Esophagus muscularis mucosa (tissue), 4 donors: ENCODE measurements at regions not wholly inside any gene's neighbourhood (a gene's known extent, or its start where the extent isn't known, plus 50 kb on each side); places are given as distances from the start of the nearest gene placed in this dataset.
"Not testable (repeated sequence)": the region's sequence is repeated elsewhere in the genome, so short reads cannot be mapped to it uniquely, and the experiment has no call there.

Experiments
- DNase-seq: peaks from one replicate; pipeline ENCODE4 v3.0.0-alpha.2; 2017; ENCODE audit errors: extremely low spot score
- H3K27ac ChIP-seq, 4 donors: fragments of 200-600 bp; sonication (generic); replicated peaks in 1 of 4; 1 replicate in 3 of 4; 2 replicates in 1 of 4; pipeline ENCODE4 v1.5.1; 2016 to 2019; ENCODE audit warnings: mild to moderate bottlenecking in 1 of 4
- H3K27me3 ChIP-seq, 4 donors: fragments of 200-600 bp; sonication (generic); one replicate each; pipeline versions ENCODE4 v1.5.1 to v1.6.0; 2016 to 2019
- H3K36me3 ChIP-seq, 4 donors: fragments of 200-600 bp; sonication (generic); one replicate each; pipeline ENCODE4 v1.5.1; 2016 to 2019
- H3K4me1 ChIP-seq, 4 donors: fragments of 200-600 bp; sonication (generic); one replicate each; pipeline ENCODE4 v1.5.1; 2016 to 2019
- H3K4me3 ChIP-seq, 4 donors: fragments of 200-600 bp; sonication (generic); 1 replicate in 2 of 4; 2 replicates in 2 of 4; pipeline ENCODE4 v1.5.1; 2016 to 2019; ENCODE audit warnings: mild to moderate bottlenecking in 4 of 4, moderate library complexity in 1 of 4
- H3K9me3 ChIP-seq, 4 donors: fragments of 200-600 bp; sonication (generic); 1 replicate in 3 of 4; 2 replicates in 1 of 4; pipeline ENCODE4 v1.5.1; 2016 to 2019
- EP300 ChIP-seq: sonication (generic); formaldehyde crosslinking; IDR thresholded peaks from one replicate; pipeline ENCODE4 v1.6.1; 2017; ENCODE audit warnings: antibody characterized with exemption
- POLR2A ChIP-seq: fragments of 450-650 bp; IDR thresholded peaks from one replicate; pipeline ENCODE4 v1.6.1; 2017; ENCODE audit warnings: antibody characterized with exemption, moderate library complexity, mild to moderate bottlenecking, low read depth
- POLR2AphosphoS5 ChIP-seq, 2 donors: sonication (generic); formaldehyde crosslinking; IDR thresholded peaks; one replicate each; pipeline ENCODE4 v1.6.1; 2017; ENCODE audit warnings: antibody characterized with exemption in 2 of 2
- WGBS: methylation state at CpG from one replicate; pipeline ENCODE4 v1.1.5; 2018; 5-methylcytosine and 5-hydroxymethylcytosine counted together
- intact Hi-C: fragments of 100-400 bp; cut with DNase I; formaldehyde crosslinking; loops from one replicate; pipeline ENCODE4 v1.15.1; 2023
- TF ChIP-seq, protein P1 (sequence below), 3 experiments: fragments of 200-600 bp in 2 of 3; fragments of 450-650 bp in 1 of 3; sonication (generic) in 2 of 3; IDR thresholded peaks; one replicate each; pipeline ENCODE4 v1.5.1; 2017 to 2019; ENCODE audit warnings: antibody characterized with exemption in 3 of 3, mild to moderate bottlenecking in 2 of 3, moderate library complexity in 1 of 3

DNA sequence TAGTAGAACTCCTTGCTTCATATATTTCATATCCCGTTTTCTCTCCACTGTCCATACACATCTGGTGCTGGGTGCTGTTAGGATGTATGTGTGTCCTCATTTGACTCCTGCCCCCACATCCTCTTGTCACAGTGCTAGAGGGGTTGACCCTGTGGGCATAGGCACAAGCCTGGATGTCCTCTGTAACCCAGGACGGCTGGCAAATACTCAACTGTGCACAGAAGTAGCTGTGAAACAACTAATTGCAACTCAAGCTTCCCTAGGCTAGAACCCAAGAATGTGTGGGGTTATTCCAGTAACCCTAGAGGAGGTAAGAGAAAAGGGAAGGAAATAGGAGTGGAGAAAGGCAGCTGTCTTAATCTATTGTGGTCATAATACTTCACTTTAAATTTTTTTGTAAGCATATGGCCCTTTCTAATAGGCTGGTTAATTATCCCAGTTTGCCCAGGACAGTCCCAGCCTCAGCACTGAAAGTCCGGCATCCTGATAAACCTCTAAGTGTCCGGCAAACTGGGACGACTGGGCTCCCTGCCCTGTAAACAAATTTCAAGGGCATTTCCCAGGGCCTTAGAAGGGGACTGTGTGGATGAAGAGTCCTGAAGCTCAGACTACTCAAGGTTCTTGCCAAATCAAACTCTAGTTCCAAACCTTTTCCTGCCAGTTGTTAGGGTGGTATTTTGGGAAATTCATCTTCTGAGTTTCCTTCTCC is 283.2 kb upstream of the CELF2 start:
- Histone ChIP-seq H3K36me3 (no peaks in the 10 kb centered on the region), H3K27ac (no peak overlapping the region), H3K4me3 (no peak overlapping the region), H3K4me1 (no peaks in the 10 kb centered on the region), H3K27me3 (no peaks in the 10 kb centered on the region), H3K9me3 (no peaks in the 10 kb centered on the region)
- TF ChIP-seq, protein P1, sequence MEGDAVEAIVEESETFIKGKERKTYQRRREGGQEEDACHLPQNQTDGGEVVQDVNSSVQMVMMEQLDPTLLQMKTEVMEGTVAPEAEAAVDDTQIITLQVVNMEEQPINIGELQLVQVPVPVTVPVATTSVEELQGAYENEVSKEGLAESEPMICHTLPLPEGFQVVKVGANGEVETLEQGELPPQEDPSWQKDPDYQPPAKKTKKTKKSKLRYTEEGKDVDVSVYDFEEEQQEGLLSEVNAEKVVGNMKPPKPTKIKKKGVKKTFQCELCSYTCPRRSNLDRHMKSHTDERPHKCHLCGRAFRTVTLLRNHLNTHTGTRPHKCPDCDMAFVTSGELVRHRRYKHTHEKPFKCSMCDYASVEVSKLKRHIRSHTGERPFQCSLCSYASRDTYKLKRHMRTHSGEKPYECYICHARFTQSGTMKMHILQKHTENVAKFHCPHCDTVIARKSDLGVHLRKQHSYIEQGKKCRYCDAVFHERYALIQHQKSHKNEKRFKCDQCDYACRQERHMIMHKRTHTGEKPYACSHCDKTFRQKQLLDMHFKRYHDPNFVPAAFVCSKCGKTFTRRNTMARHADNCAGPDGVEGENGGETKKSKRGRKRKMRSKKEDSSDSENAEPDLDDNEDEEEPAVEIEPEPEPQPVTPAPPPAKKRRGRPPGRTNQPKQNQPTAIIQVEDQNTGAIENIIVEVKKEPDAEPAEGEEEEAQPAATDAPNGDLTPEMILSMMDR (IDR thresholded peaks at IDR 0.05): no peak
- TF ChIP-seq EP300 (no peak), POLR2A (no peak), POLR2AphosphoS5 (IDR thresholded peaks at IDR 0.05) (no peak)
- WGBS: 73% methylated on average over 5 of the region's 5 CpGs
- intact Hi-C loops: no loop called here
- peak; percentile 85 for DNase-seq

DNA sequence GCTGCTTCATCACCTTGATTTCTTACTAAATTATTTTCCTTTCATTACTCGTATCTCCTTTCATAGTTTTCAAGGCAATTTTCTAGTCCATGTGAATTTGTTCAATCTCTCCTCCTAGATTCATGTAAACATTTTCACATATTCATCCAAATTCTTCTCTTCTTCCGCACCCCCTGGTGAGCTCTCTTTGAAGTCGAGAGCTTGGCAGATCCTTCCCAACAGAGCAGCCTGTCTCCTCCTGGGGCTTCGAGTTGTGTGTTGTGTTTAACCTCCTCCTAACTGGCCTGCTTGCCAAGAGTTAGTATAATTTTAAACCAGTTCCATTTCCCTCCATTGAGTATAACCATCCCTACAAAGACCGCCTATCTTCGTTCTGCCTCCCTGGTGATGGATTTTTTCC is 272.4 kb upstream of the CELF2 start:
- Histone ChIP-seq H3K27ac (no peak overlapping the region), H3K4me3 (no peak overlapping the region), H3K36me3 (no peaks in the 10 kb centered on the region), H3K4me1 (no peaks in the 10 kb centered on the region), H3K9me3 (peaks cover 0 to 7% (median 2%) of the 10 kb centered on the region in 4 donors), H3K27me3 (no peaks in the 10 kb centered on the region)
- no peak for TF ChIP-seq EP300
- TF ChIP-seq, protein P1 (IDR thresholded peaks at IDR 0.05): no peak
- no peak for TF ChIP-seq POLR2AphosphoS5 (IDR thresholded peaks at IDR 0.05)
- TF ChIP-seq POLR2A: no peak
- WGBS: 82% methylated on average over 6 of the region's 6 CpGs
- peak; percentile 12 for DNase-seq
- intact Hi-C loops: no loop called here

DNA sequence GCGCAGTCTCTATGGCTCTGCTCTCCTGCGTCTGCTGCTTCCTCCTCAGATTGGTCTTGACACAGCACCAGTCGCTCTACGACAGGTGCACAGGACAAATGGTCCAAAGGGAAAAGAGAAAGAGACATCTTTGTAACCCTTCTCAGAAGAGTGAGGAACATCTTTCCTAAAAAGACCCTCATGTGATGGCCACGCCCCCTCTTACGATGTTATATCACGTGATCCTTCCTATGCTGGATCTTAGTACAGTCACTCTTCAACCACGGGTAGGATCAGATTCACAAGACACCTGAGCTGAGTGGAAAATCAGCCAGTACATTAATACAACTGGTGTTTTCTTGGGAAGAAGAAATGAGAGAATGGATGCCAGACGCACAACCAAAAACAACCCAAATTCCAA is 262.2 kb upstream of the CELF2 start:
- WGBS: 96% methylated on average over 9 of the region's 9 CpGs
- intact Hi-C loops: no loop called here

DNA sequence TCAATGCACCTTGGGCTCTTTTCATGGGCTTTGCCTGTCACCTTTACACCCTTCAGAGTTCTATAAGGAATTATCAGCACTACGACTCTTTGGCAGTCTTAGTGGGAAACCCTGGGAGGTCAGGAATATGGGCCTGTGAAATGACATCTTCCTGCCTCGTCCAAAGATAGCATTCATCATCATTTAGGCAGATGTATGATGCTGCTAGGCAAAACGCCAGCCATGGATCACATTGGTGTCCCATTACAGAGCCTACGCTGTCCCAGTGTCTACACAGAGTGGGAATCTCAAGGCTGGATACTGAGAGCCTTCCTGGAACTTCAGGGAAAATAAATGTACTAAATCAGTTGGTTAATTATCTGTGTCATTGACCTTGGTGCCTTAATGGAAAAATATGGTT is 259.4 kb upstream of the CELF2 start:
- Histone ChIP-seq H3K4me1 (no peaks in the 10 kb centered on the region), H3K9me3 (no peaks in the 10 kb centered on the region), H3K4me3 (no peak overlapping the region), H3K27ac (no peak overlapping the region), H3K27me3 (no peaks in the 10 kb centered on the region), H3K36me3 (no peaks in the 10 kb centered on the region)
- intact Hi-C loops: no loop called here
- peak; percentile 42 for DNase-seq
- 64% methylated on average over 4 of the region's 4 CpGs for WGBS
- TF ChIP-seq, protein P1 (IDR thresholded peaks at IDR 0.05): no peak
- TF ChIP-seq POLR2AphosphoS5 (IDR thresholded peaks at IDR 0.05): no peak
- no peak for TF ChIP-seq EP300
- TF ChIP-seq POLR2A: no peak

More for the DNA sequence above, 262.2 kb upstream of the CELF2 start:
- Histone ChIP-seq H3K36me3 (no peaks in the 10 kb centered on the region), H3K27ac (no peak overlapping the region), H3K4me1 (no peaks in the 10 kb centered on the region), H3K4me3 (no peak overlapping the region), H3K27me3 (no peaks in the 10 kb centered on the region), H3K9me3 (no peaks in the 10 kb centered on the region)
- TF ChIP-seq EP300: no peak
- no peak for TF ChIP-seq POLR2AphosphoS5 (IDR thresholded peaks at IDR 0.05)
- TF ChIP-seq, protein P1 (IDR thresholded peaks at IDR 0.05): no peak
- TF ChIP-seq POLR2A: no peak
- peak; percentile 72 for DNase-seq

DNA sequence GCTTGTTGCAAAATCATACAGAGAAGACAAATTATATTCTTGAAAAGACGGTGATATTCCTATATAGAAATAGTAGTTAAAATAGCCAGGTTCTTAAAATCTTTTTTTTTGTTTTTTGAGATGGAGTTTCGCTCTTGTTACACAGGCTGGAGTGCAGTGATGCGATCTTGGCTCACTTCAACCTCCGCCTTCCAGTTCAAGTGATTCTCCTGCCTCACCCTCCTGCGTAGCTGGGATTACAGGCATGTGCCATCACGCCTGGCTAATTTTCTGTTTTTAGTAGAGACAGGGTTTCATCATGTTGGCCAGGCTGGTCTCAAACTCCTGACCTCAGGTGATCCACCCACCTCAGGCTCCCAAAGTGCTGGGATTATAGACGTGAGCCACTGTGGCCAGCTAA is 257.9 kb upstream of the CELF2 start:
- H3K27ac ChIP-seq, H3K27me3 ChIP-seq, H3K36me3 ChIP-seq, H3K4me1 ChIP-seq, H3K9me3 ChIP-seq, intact Hi-C loops, H3K4me3 ChIP-seq: not testable (repeated sequence)
- DNase-seq: peak; percentile 21
- 90% methylated on average over 7 of the region's 7 CpGs for WGBS
